ENCODE measurements at regions not wholly inside any gene's neighbourhood (a gene's known extent, or its start where the extent isn't known, plus 50 kb on each side); places are given as distances from the start of the nearest gene placed in this dataset.

GRCh38 chr9:91024841-91025240, 223.2 kb downstream of the SYK start:
- Histone ChIP-seq H3K9me3 (replicated peaks in 1 of 3) (no peaks in the 10 kb centered on the region), H3K4me3 (no peak overlapping the region), H3K27ac (no peak overlapping the region), H3K27me3 (no peaks in the 10 kb centered on the region), H3K36me3 (replicated peaks in 1 of 2) (no peaks in the 10 kb centered on the region), H3K4me1 (replicated peaks in 1 of 2) (no peaks in the 10 kb centered on the region)
- 82 to 87% (median 85%) methylated on average over 4 of the region's 4 CpGs for WGBS, 4 donors
- TF ChIP-seq POLR2A (IDR thresholded peaks at IDR 0.05) (no peak), CTCF (IDR thresholded peaks at IDR 0.05) (no peak)
- intact Hi-C loops (cut with DNase I), result no loop called here
- DNase-seq, result no peak

- intact Hi-C loops (cut with DNase I), result no loop called here
- Histone ChIP-seq H3K36me3 (replicated peaks in 1 of 2) (no peaks in the 10 kb centered on the region), H3K27ac (no peak overlapping the region), H3K9me3 (replicated peaks in 1 of 3) (no peaks in the 10 kb centered on the region), H3K4me1 (replicated peaks in 1 of 2) (no peaks in the 10 kb centered on the region), H3K4me3 (no peak overlapping the region), H3K27me3 (no peaks in the 10 kb centered on the region)
- no peak for DNase-seq
- WGBS, 4 donors, result 89 to 95% (median 92%) methylated on average over 4 of the region's 4 CpGs
- TF ChIP-seq POLR2A (IDR thresholded peaks at IDR 0.05), result no peak
- no peak for TF ChIP-seq CTCF (IDR thresholded peaks at IDR 0.05)
Measured at GRCh38 chr9:91025856-91026255, 224.2 kb downstream of the SYK start.

GRCh38 chr9:91026266-91026665, 224.6 kb downstream of the SYK start:
- Histone ChIP-seq H3K4me3 (no peak overlapping the region), H3K9me3 (replicated peaks in 1 of 3) (no peaks in the 10 kb centered on the region), H3K36me3 (replicated peaks in 1 of 2) (no peaks in the 10 kb centered on the region), H3K27me3 (no peaks in the 10 kb centered on the region), H3K27ac (no peak overlapping the region), H3K4me1 (replicated peaks in 1 of 2) (no peaks in the 10 kb centered on the region)
- DNase-seq, result no peak
- 70 to 81% (median 77%) methylated on average over 8 of the region's 8 CpGs for WGBS, 4 donors
- intact Hi-C loops (cut with DNase I), result no loop called here
- TF ChIP-seq CTCF (IDR thresholded peaks at IDR 0.05) (no peak), POLR2A (IDR thresholded peaks at IDR 0.05) (no peak)

GRCh38 chr9:91027005-91027404, 225.4 kb downstream of the SYK start:
- no peaks in the 10 kb centered on the region for H3K27me3 ChIP-seq
- H3K27ac ChIP-seq, result no peak overlapping the region
- H3K4me3 ChIP-seq, result no peak overlapping the region
- WGBS, 4 donors, result 87 to 100% (median 90%) methylated on average over 3 of the region's 3 CpGs
- intact Hi-C loops (cut with DNase I), result no loop called here
- no peaks in the 10 kb centered on the region for H3K4me1 ChIP-seq (replicated peaks in 1 of 2)
- TF ChIP-seq POLR2A (IDR thresholded peaks at IDR 0.05) (no peak), CTCF (IDR thresholded peaks at IDR 0.05) (no peak)
- no peak for DNase-seq
- no peaks in the 10 kb centered on the region for H3K9me3 ChIP-seq (replicated peaks in 1 of 3)
- no peaks in the 10 kb centered on the region for H3K36me3 ChIP-seq (replicated peaks in 1 of 2)
